ENCODE measurements at regions not wholly inside any gene's neighbourhood (a gene's known extent, or its start where the extent isn't known, plus 50 kb on each side); places are given as distances from the start of the nearest gene placed in this dataset.

DNA sequence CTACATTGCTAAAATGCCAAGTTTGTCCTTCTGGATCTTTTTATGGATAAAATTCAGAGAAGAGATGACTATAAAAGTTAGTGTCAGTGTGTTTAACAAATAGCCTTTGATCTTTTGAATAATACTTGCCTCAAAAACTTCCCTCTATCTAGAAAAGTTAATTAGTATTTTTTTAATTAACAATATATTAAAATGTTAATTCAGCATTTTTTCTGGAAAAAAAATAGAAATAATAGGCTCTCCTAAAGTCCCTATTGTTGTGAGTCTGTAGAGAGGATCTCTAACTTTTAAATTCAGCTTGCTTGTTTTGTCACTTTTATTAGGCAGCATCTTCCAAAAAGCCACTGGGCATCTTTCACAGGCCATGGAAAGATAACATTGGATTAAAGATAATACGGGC, 435.2 kb upstream of the RASGEF1B start:
- WGBS (ENCODE audit: insufficient coverage), result 71% methylated on average over 1 of the region's 1 CpG
- DNase-seq, result no peak
- Histone ChIP-seq H3K4me1 (ENCODE audit: control insufficient read depth, insufficient read depth, low read length) (no peaks in the 10 kb centered on the region), H3K9me3 (replicated peaks; ENCODE audit: control insufficient read depth, low read depth, low read length) (no peaks in the 10 kb centered on the region), H3K27me3 (ENCODE audit: control insufficient read depth, insufficient read depth, low read length) (no peaks in the 10 kb centered on the region), H3K4me3 (ENCODE audit: low read length) (no peak overlapping the region), H3K27ac (ENCODE audit: low read length) (no peak overlapping the region), H3K36me3 (ENCODE audit: control insufficient read depth, insufficient read depth, low read length) (no peaks in the 10 kb centered on the region)

DNA sequence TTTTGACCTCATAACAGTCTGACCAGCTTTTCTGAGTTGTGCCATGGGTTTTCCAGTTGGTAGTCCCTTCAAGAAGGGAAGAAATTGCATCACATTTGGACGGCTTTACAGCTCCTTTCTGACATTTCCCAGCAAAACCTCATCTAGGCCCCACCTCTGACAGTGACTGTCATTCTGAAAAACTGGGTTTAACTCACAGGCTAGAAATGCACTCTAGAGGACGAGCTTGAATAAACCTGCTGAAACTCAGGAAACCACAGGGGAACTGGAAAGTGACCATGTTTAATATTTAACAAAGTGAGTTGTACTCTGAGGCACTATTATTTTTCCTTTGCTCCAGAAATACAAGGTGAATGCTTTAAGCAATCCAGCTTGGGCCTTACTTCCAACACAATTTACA, 434.3 kb upstream of the RASGEF1B start:
- H3K27me3 ChIP-seq (ENCODE audit: control insufficient read depth, insufficient read depth, low read length), result no peaks in the 10 kb centered on the region
- H3K9me3 ChIP-seq (replicated peaks; ENCODE audit: control insufficient read depth, low read depth, low read length), result no peaks in the 10 kb centered on the region
- WGBS (ENCODE audit: insufficient coverage), result 50% methylated on average over 1 of the region's 2 CpGs
- H3K4me3 ChIP-seq (ENCODE audit: low read length), result no peak overlapping the region
- H3K4me1 ChIP-seq (ENCODE audit: control insufficient read depth, insufficient read depth, low read length), result no peaks in the 10 kb centered on the region
- H3K36me3 ChIP-seq (ENCODE audit: control insufficient read depth, insufficient read depth, low read length), result no peaks in the 10 kb centered on the region
- H3K27ac ChIP-seq (ENCODE audit: low read length), result no peak overlapping the region
- DNase-seq, result no peak

DNA sequence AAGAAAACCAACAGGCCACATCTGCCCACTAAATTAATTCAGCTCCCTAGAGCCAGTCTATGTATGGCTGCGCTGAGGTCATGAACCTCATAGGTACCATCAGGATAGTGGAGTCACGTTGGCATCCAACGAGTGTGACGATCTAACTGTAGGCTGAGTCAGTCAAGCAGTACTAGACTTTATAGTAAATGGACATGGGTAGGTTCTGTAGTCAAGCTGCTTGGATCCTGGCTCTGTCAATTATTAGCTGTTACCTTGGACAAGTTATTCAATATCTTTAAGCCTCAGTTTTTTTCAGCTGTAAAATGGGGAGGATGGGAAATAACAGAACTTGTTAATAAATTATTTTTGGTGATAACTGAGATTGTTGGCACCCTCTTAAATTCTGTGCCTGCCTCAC, 432.4 kb upstream of the RASGEF1B start:
- Histone ChIP-seq H3K27ac (ENCODE audit: low read length) (no peak overlapping the region), H3K9me3 (replicated peaks; ENCODE audit: control insufficient read depth, low read depth, low read length) (no peaks in the 10 kb centered on the region), H3K36me3 (ENCODE audit: control insufficient read depth, insufficient read depth, low read length) (no peaks in the 10 kb centered on the region), H3K4me3 (ENCODE audit: low read length) (no peak overlapping the region), H3K4me1 (ENCODE audit: control insufficient read depth, insufficient read depth, low read length) (no peaks in the 10 kb centered on the region), H3K27me3 (ENCODE audit: control insufficient read depth, insufficient read depth, low read length) (no peaks in the 10 kb centered on the region)
- DNase-seq, result no peak
- WGBS (ENCODE audit: insufficient coverage), result 86% methylated on average over 3 of the region's 4 CpGs

DNA sequence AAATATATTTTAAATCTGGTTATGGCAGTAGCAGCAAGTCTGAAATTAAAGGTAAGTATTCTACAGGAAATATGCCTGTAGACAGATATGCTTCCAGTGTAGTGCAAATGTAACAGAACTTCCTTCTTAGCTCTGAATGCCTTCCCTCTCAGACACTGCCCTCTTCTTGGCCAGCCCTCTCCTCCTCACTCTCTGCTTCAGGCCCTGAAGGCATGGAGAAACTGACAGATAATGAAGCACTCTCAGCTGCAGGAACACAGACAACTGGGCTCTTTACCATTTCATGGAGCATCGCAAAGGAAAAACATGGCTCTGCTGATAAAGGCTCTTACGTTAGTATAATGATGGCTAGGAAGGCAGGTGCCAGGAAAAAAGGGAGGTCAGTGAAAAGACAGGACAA, 431.5 kb upstream of the RASGEF1B start:
- Histone ChIP-seq H3K27me3 (ENCODE audit: control insufficient read depth, insufficient read depth, low read length) (no peaks in the 10 kb centered on the region), H3K27ac (ENCODE audit: low read length) (no peak overlapping the region)
- no peak for DNase-seq

DNA sequence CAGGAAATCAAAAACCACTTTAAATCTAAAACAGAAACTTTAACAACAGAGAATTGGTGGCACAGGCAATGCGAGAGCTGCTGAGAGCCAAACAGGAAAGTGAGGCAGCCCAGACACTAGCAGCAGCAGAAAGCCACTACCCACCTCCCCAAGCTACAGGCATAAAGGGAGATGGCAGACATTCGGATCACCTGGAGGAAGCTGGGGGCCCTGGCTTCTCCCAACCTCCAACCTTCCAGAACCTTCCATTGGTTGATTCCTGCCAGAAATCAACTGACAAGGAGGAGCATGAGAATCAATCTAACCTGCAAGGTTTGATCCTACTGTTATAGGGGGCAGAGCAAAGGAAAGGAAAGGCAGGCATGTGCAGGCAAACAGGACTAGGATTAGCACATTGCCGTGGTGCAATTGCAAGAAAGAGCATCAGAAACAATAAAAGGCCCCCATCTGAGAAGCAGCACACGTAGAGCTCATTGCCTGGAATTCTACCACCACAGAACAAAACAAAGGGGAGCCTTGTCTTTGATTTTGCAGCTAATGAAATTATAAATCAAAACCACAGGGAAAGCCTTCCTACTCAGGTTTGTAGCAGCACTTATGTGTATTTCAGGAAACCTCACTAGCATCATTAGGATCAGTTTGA, 427.3 kb upstream of the RASGEF1B start:
- 49% methylated on average over 2 of the region's 4 CpGs for WGBS (ENCODE audit: insufficient coverage)
- no peak for DNase-seq
- Histone ChIP-seq H3K36me3 (ENCODE audit: control insufficient read depth, insufficient read depth, low read length) (no peaks in the 10 kb centered on the region), H3K9me3 (replicated peaks; ENCODE audit: control insufficient read depth, low read depth, low read length) (no peaks in the 10 kb centered on the region), H3K27ac (ENCODE audit: low read length) (no peak overlapping the region), H3K4me3 (ENCODE audit: low read length) (no peak overlapping the region), H3K4me1 (ENCODE audit: control insufficient read depth, insufficient read depth, low read length) (no peaks in the 10 kb centered on the region), H3K27me3 (ENCODE audit: control insufficient read depth, insufficient read depth, low read length) (no peaks in the 10 kb centered on the region)

More for the DNA sequence above, 431.5 kb upstream of the RASGEF1B start:
- Histone ChIP-seq H3K4me3 (ENCODE audit: low read length) (no peak overlapping the region), H3K4me1 (ENCODE audit: control insufficient read depth, insufficient read depth, low read length) (no peaks in the 10 kb centered on the region), H3K36me3 (ENCODE audit: control insufficient read depth, insufficient read depth, low read length) (no peaks in the 10 kb centered on the region), H3K9me3 (replicated peaks; ENCODE audit: control insufficient read depth, low read depth, low read length) (no peaks in the 10 kb centered on the region)
- WGBS (ENCODE audit: insufficient coverage), result 73% methylated on average over 2 of the region's 2 CpGs

DNA sequence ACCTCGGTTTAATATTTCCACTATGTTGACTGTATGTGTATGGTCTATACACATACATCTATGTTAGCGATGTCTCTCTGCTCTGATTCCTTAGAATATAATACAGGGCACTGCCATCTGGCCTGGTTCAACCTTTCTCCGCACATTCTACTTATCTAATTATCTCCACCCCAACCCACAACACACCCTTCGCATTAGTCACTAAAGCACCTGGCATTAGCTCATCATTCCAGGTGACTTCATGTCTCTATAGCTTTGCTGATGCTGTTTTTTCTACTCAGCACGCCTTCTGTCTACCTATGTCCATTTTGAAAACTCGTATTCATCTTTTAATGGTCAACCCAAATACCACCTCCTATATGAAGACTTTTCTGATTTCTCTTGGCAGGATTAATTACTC, 425.2 kb upstream of the RASGEF1B start:
- no peak overlapping the region for H3K27ac ChIP-seq (ENCODE audit: low read length)
- no peaks in the 10 kb centered on the region for H3K9me3 ChIP-seq (replicated peaks; ENCODE audit: control insufficient read depth, low read depth, low read length)
- H3K4me1 ChIP-seq (ENCODE audit: control insufficient read depth, insufficient read depth, low read length), result no peaks in the 10 kb centered on the region
- H3K36me3 ChIP-seq (ENCODE audit: control insufficient read depth, insufficient read depth, low read length), result no peaks in the 10 kb centered on the region
- 94% methylated on average over 2 of the region's 6 CpGs for WGBS (ENCODE audit: insufficient coverage)
- no peak for DNase-seq
- no peaks in the 10 kb centered on the region for H3K27me3 ChIP-seq (ENCODE audit: control insufficient read depth, insufficient read depth, low read length)
- H3K4me3 ChIP-seq (ENCODE audit: low read length), result no peak overlapping the region

DNA sequence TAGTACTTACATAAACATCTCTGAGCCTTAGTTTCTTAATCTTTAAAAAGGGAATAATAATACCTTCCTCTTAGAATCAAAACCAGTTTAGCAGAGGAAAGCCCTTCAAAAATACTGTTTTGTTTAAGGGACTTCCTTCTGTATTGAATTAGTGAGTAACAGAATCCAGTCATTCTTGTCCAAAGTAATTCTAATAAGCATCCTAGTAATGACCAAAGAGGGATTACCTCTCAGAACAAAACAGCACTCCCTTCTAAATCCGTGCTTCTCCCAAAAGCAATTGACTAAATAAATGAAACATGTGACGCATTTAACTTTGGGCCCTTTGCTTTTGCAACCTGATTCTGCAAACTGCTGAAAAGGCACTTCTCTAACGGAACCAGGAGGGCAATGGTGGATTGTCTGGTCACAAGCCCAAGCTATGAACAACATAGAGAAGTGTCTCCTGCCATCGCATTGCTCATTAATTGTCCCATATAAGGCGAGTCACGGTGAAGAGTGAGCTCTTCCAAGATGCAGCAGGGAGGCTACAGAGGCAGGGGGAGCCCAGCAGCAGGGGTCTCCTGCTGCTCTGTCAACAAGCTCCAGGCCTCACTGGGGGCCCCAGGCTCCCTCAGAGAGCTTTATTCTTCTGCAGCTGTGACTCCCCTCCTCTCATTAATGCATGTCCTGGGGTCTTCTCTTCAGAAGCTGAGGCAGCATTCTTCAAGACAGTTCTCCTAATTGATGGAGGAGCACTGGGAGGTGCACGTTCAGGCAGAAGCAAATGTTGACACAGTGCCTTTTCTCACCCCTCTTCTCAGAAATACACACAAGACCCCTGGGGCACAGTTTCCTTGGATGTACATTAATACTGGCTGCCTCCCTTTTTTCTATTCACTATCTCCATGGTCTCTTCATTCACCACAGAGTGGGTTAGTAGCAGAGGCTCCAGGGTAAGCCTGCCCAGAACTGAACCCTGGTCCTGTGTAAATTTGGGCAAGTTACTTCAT, 419.6 kb upstream of the RASGEF1B start:
- no peak overlapping the region for H3K4me3 ChIP-seq (ENCODE audit: low read length)
- no peaks in the 10 kb centered on the region for H3K4me1 ChIP-seq (ENCODE audit: control insufficient read depth, insufficient read depth, low read length)
- H3K27me3 ChIP-seq (ENCODE audit: control insufficient read depth, insufficient read depth, low read length), result no peaks in the 10 kb centered on the region
- DNase-seq, result no peak
- no peaks in the 10 kb centered on the region for H3K9me3 ChIP-seq (replicated peaks; ENCODE audit: control insufficient read depth, low read depth, low read length)
- 49% methylated on average over 3 of the region's 7 CpGs for WGBS (ENCODE audit: insufficient coverage)
- H3K27ac ChIP-seq (ENCODE audit: low read length), result no peak overlapping the region
- no peaks in the 10 kb centered on the region for H3K36me3 ChIP-seq (ENCODE audit: control insufficient read depth, insufficient read depth, low read length)

DNA sequence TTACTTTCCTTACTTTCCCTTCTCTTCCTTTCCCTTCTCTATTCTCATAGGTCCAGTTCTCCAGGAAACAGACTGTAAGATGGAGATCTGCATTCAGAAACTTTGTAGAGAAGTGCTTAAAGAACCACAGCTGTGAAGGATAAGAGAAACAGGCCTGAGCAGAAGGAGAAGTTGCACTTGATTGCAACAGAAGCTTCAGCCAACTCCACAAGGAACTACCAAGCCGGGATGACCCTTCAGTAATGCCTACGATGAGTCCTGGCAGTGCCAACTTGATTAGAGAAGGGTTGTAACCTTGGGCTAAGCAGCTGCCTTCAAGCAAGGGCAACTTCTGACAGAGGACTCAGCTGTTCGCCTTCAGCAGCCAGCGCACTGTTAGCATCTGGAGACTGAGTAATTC, 413.3 kb upstream of the RASGEF1B start:
- Histone ChIP-seq H3K9me3 (replicated peaks; ENCODE audit: control insufficient read depth, low read depth, low read length) (no peaks in the 10 kb centered on the region), H3K27ac (ENCODE audit: low read length) (no peak overlapping the region), H3K36me3 (ENCODE audit: control insufficient read depth, insufficient read depth, low read length) (no peaks in the 10 kb centered on the region), H3K4me1 (ENCODE audit: control insufficient read depth, insufficient read depth, low read length) (no peaks in the 10 kb centered on the region), H3K4me3 (ENCODE audit: low read length) (no peak overlapping the region), H3K27me3 (ENCODE audit: control insufficient read depth, insufficient read depth, low read length) (no peaks in the 10 kb centered on the region)
- WGBS (ENCODE audit: insufficient coverage), result 75% methylated on average over 4 of the region's 4 CpGs
- no peak for DNase-seq

DNA sequence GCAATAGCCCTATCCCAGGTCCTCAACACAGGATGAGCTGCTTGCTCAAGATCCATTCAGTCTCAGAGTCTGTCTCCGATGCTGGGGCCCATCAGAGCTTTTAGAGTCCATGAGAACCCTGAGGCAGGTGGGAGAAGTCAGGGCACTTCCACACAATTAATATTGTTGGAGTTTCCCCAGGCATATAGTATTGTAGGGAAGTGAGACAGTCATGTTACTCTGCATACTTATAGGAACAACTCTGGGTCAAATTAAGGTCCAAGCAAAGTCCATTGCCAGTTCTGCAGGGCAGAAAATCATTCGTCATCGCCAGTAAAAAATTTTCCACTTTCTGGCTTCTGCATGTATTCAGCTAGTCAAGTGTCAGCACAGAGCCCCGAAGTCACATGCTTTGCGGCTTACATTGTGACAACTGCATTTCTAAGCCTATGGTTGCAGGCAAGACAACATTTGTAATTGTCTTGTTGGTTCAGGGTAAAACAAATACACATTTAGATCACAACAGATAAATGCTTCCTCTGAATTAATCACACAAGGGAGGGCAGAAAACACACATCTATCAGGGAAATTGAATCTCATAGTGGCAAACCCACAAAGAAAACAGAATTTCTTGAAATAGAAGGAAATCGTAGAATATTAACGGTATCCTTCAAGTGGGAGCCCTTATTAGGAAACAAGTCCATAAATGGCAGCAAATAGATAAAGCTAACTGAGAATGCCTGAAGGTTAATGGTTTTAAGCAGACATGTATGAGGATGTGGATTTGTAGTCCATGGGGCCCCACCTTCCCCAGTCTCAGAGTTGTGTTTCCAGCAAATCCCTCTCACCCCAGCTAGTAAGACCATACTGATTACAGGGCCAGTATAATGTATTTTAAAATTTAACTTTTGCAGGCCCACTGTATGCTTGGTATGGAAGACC, 412.1 kb upstream of the RASGEF1B start:
- H3K36me3 ChIP-seq (ENCODE audit: control insufficient read depth, insufficient read depth, low read length), result no peaks in the 10 kb centered on the region
- WGBS (ENCODE audit: insufficient coverage), result 88% methylated on average over 3 of the region's 7 CpGs
- H3K27ac ChIP-seq (ENCODE audit: low read length), result no peak overlapping the region
- H3K4me3 ChIP-seq (ENCODE audit: low read length), result no peak overlapping the region
- no peaks in the 10 kb centered on the region for H3K9me3 ChIP-seq (replicated peaks; ENCODE audit: control insufficient read depth, low read depth, low read length)
- no peaks in the 10 kb centered on the region for H3K27me3 ChIP-seq (ENCODE audit: control insufficient read depth, insufficient read depth, low read length)
- H3K4me1 ChIP-seq (ENCODE audit: control insufficient read depth, insufficient read depth, low read length), result no peaks in the 10 kb centered on the region
- no peak for DNase-seq

DNA sequence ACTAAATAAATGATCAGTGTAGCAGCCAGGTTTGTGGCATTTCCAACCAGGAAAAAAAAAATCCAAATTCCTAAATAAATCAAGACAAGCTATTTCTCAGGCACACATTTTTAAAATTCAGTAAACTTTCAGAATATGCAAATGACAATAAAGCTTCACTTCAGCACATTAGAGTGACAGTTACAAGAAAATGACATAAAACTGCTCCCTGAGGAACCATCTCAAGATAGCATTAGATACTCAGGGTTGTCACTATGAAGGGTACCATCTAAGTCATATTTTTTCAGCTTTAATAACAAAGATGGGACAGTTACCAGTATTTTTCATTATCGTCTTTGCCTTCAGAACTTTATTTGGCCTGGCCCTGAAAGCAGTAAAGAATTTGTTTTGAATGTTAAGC, 411.3 kb upstream of the RASGEF1B start:
- Histone ChIP-seq H3K27ac (ENCODE audit: low read length) (no peak overlapping the region), H3K4me3 (ENCODE audit: low read length) (no peak overlapping the region), H3K36me3 (ENCODE audit: control insufficient read depth, insufficient read depth, low read length) (no peaks in the 10 kb centered on the region), H3K9me3 (replicated peaks; ENCODE audit: control insufficient read depth, low read depth, low read length) (no peaks in the 10 kb centered on the region), H3K4me1 (ENCODE audit: control insufficient read depth, insufficient read depth, low read length) (no peaks in the 10 kb centered on the region), H3K27me3 (ENCODE audit: control insufficient read depth, insufficient read depth, low read length) (no peaks in the 10 kb centered on the region)
- no peak for DNase-seq
- no CpG with 5 or more reads among the region's 1 CpG for WGBS (ENCODE audit: insufficient coverage)
